Heart right ventricle (tissue), 16 donors: ENCODE measurements at regions not wholly inside any gene's neighbourhood (a gene's known extent, or its start where the extent isn't known, plus 50 kb on each side); places are given as distances from the start of the nearest gene placed in this dataset.
"Not testable (repeated sequence)": the region's sequence is repeated elsewhere in the genome, so short reads cannot be mapped to it uniquely, and the experiment has no call there.

Experiments
- ATAC-seq, 8 donors: fragments of 200-7000 bp; cut with Tn5 transposase; one replicate each; pipeline ENCODE4 v1.9.1; 2020; ENCODE audit warnings: mild to moderate bottlenecking in 8 of 8, moderate library complexity in 8 of 8, moderate number of reproducible peaks in 1 of 8
- DNase-seq, 2 donors: peaks; one replicate each; pipeline ENCODE4 v3.0.0-alpha.2; 2020
- H3K27ac ChIP-seq, 10 donors: fragments of 200-600 bp; sonication (generic) in 2 of 10; one replicate each; pipeline versions ENCODE4 v1.5.0 to v1.8.0; 2020 to 2022; ENCODE audit warnings: mild to moderate bottlenecking in 3 of 10
- H3K27me3 ChIP-seq, 7 donors: fragments of 200-600 bp; one replicate each; pipeline ENCODE4 v1.8.0; 2021 to 2022; ENCODE audit warnings: mild to moderate bottlenecking in 2 of 7
- H3K36me3 ChIP-seq, 9 donors: fragments of 200-600 bp; sonication (generic) in 1 of 9; one replicate each; pipeline versions ENCODE4 v1.5.0 to v1.8.0; 2020 to 2022; ENCODE audit warnings: mild to moderate bottlenecking in 2 of 9
- H3K4me1 ChIP-seq, 9 donors: fragments of 200-600 bp; sonication (generic) in 1 of 9; one replicate each; pipeline versions ENCODE4 v1.5.0 to v1.8.0; 2020 to 2022; ENCODE audit warnings: mild to moderate bottlenecking in 4 of 9
- H3K4me3 ChIP-seq, 10 donors: fragments of 200-600 bp; sonication (generic) in 2 of 10; one replicate each; pipeline versions ENCODE4 v1.5.0 to v1.8.0; 2020 to 2022; ENCODE audit warnings: mild to moderate bottlenecking in 7 of 10, moderate library complexity in 2 of 10
- H3K9me3 ChIP-seq, 11 donors: fragments of 200-600 bp in 10 of 11; sonication (generic) in 2 of 11; one replicate each; pipeline versions ENCODE4 v1.5.0 to v1.8.0; 2013 to 2022; ENCODE audit warnings: mild to moderate bottlenecking in 2 of 11, control low read depth in 1 of 11, moderate library complexity in 1 of 11
- CTCF ChIP-seq, 9 donors: fragments of 200-600 bp; sonication (generic) in 2 of 9; IDR thresholded peaks; one replicate each; pipeline versions ENCODE4 v1.5.0 to v1.8.0; 2021 to 2022; ENCODE audit warnings: antibody characterized with exemption in 9 of 9, mild to moderate bottlenecking in 5 of 9, moderate library complexity in 1 of 9
- WGBS, 2 donors: extraction: QIAGEN DNeasy Blood & Tissue Kit; methylation state at CpG; one replicate each; pipeline ENCODE4 v1.1.7; 2013; ENCODE audit warnings: inconsistent platforms in 1 of 2; 5-methylcytosine and 5-hydroxymethylcytosine counted together
- intact Hi-C, 10 donors: fragments of 100-400 bp; cut with DNase I; formaldehyde crosslinking; loops; one replicate each; pipeline versions ENCODE4 v1.11.1 to v1.14.2; 2022
- donor health status: Arrhythmogenic right ventricular cardiomyopathy.
- donor health status: ischemic (EF 13 %, LVEDD 7.1; RV severe dilation, severe dysfunction).
- donor health status: healthy with polysubstance abuse.
- donor health status: DM: no; HTN: yes; CAD: no.
- donor health status: DM: no; HTN: no; CAD: no.
- donor health status: ischemic (EF 25% LVEDD 6.9; RV normal size, moderate dysfunction).
- donor health status: ischemic (EF 25% LVEDD 5.7; RV mildly dilated, moderate dysfunction).
- donor health status: healthy.
- donor health status: DM: yes; HTN: yes; CAD: no.
- donor health status: Ischemic cardiomyopathy.
- donor health status: ischemic (EF 35%, LVEDD 5.7; RV mildly dilated, moderate dysfunction).
- donor health status: nonischemic (EF 11% LVEDD 7.7; RV severe dilation, severe dysfunction).
- donor health status: DM: yes; HTN: yes; CAD: no.
- donor health status: PGD.
- donor health status: ischemic (EF 29% LVEDD 5.4; RV normal size, mild dysfunction).
- donor health status: nonischemic (EF 23%, LVEDD 6.1; RV moderate dilation, normal function).

DNA sequence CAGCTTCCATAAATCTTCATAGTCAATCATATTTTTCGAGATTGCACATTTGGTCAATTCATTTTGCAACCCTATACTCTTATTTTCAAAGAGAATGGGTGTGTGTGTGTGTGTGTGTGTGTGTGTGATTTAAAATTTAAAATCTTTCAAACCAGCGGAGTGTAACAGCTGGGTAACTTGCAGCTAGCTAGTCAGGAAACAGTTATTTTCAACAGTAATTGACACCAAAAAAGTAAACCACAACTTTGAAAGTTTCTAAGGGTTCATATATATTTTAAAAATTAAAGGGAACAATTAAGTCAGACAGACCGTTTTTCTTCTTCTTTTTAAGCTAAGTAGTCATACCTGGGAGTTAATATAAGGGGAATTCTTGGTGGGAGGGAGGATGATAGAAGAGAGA, 57.0 kb downstream of the PRR18 start:
- DNase-seq (no peak), ATAC-seq (no peak)
- intact Hi-C loops = no loop called here
- WGBS, 2 donors = 73 to 76% methylated on average over 3 of the region's 3 CpGs
- no peak overlapping the region for H3K27ac ChIP-seq
- H3K27me3 ChIP-seq = peaks cover 0 to 59% (median 39%) of the 10 kb centered on the region in 7 donors
- no peak overlapping the region for H3K4me3 ChIP-seq
- TF ChIP-seq CTCF (IDR thresholded peaks at IDR 0.05) = no peak
- H3K4me1 ChIP-seq = peaks cover 0 to 13% (median 7%) of the 10 kb centered on the region in 9 donors
- H3K36me3 ChIP-seq = no peaks in the 10 kb centered on the region
- no peaks in the 10 kb centered on the region for H3K9me3 ChIP-seq

DNA sequence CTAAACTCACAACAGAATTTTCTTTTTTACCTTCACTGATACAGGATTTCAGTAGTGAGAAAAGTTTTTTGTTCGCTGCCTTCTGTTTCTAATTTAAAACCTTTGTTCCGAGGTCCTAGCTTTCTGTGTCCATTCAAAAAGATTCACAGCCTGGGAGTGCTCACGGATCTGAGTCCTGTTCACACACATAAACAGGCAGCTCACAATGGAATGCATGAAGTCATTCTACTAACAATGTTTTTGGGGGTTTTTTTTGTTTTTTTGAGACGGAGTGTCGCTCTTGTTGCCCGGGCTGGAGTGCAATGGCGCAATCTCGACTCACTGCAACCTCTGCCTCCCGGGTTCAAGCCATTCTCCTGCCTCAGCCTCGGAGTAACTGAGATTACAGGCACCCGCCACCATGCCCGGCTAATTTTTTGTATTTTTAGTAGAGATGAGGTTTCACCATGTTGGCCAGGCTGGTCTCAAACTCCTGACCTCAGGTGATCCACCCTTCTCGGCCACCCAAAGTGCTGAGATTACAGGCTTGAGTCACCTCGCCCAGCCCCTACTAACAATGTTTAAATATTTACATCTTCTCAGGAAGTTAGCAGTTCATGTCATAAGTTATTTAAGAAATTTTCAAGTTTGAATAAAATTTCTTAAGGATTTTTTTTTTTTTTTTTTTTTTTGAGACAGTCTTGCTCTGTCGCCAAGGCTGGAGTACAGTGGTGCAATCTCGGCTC, 59.0 kb downstream of the PRR18 start:
- ATAC-seq, H3K9me3 ChIP-seq, DNase-seq, H3K27ac ChIP-seq, intact Hi-C loops, H3K36me3 ChIP-seq, H3K4me3 ChIP-seq: not testable (repeated sequence)
- H3K4me1 ChIP-seq = peaks cover 0 to 20% (median 7%) of the 10 kb centered on the region in 9 donors
- H3K27me3 ChIP-seq = peaks cover 0 to 56% (median 27%) of the 10 kb centered on the region in 7 donors
- WGBS, 2 donors = 87 to 91% methylated on average over 16 of the region's 16 CpGs

DNA sequence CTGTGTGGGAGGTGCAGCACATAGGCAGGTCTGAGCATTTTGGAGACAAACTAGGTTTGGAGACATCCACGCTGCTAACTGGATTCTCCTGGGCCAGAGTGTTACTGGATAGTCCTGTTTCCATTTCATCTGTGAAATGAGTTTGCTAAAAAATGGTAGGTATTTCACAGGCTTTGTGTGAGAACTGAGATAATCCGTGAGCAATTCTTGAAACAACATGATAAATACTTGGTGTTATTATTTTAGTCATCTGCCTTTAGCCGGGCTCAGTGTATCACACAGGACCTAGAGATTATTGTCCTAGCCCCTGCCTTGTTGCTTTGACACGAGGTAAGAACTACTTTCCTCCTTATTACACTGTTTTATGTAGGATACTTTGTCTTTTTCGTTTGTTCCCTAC, 63.0 kb downstream of the PRR18 start:
- Histone ChIP-seq H3K9me3 (no peaks in the 10 kb centered on the region), H3K4me3 (no peak overlapping the region), H3K27me3 (peaks cover 0 to 62% (median 20%) of the 10 kb centered on the region in 7 donors), H3K36me3 (no peaks in the 10 kb centered on the region), H3K4me1 (peaks cover 0 to 6% (median 0%) of the 10 kb centered on the region in 9 donors), H3K27ac (no peak overlapping the region)
- intact Hi-C loops = no loop called here
- WGBS, 2 donors = 61 to 70% methylated on average over 5 of the region's 5 CpGs
- no peak for TF ChIP-seq CTCF (IDR thresholded peaks at IDR 0.05)
- no peak for ATAC-seq
- no peak for DNase-seq

- Histone ChIP-seq H3K27ac (no peak overlapping the region), H3K27me3 (peaks cover 0 to 61% (median 20%) of the 10 kb centered on the region in 7 donors), H3K9me3 (no peaks in the 10 kb centered on the region), H3K4me1 (peaks cover 0 to 6% (median 0%) of the 10 kb centered on the region in 9 donors), H3K4me3 (no peak overlapping the region), H3K36me3 (no peaks in the 10 kb centered on the region)
- intact Hi-C loops = no loop called here
- DNase-seq = no peak
- no peak for TF ChIP-seq CTCF (IDR thresholded peaks at IDR 0.05)
- WGBS, 2 donors = 61 to 71% methylated on average over 11 of the region's 11 CpGs
- no peak for ATAC-seq
Measured at GRCh38 chr6:166244353-166245045, 63.7 kb downstream of the PRR18 start.

- peaks cover 0 to 69% (median 20%) of the 10 kb centered on the region in 7 donors for H3K27me3 ChIP-seq
Measured at GRCh38 chr6:166242888-166243287, 65.3 kb downstream of the PRR18 start.

More at GRCh38 chr6:166242888-166243287, 65.3 kb downstream of the PRR18 start:
- Histone ChIP-seq H3K36me3 (no peaks in the 10 kb centered on the region), H3K4me1 (peaks cover 0 to 6% (median 0%) of the 10 kb centered on the region in 9 donors), H3K4me3 (no peak overlapping the region), H3K27ac (no peak overlapping the region), H3K9me3 (no peaks in the 10 kb centered on the region)
- no peak for DNase-seq
- intact Hi-C loops = no loop called here
- no peak for TF ChIP-seq CTCF (IDR thresholded peaks at IDR 0.05)
- ATAC-seq = no peak
- WGBS, 2 donors = 78 to 85% methylated on average over 4 of the region's 4 CpGs
